ENCODE measurements at regions not wholly inside any gene's neighbourhood (a gene's known extent, or its start where the extent isn't known, plus 50 kb on each side); places are given as distances from the start of the nearest gene placed in this dataset.

GRCh38 chr18:60024857-60025256 lies 125.1 kb downstream of the PMAIP1 start:
- no peak overlapping the region for H3K27ac ChIP-seq
- DNase-seq (ENCODE audit: low spot score in 2 of 2), result no peak

GRCh38 chr18:60024345-60024744 lies 124.5 kb downstream of the PMAIP1 start:
- TF ChIP-seq EP300 (IDR thresholded peaks at IDR 0.05) (no peak), POLR2A (IDR thresholded peaks at IDR 0.05) (no peak), CTCF (IDR thresholded peaks at IDR 0.05) (no peak)
- WGBS, 2 donors, result 54 to 78% methylated on average over 3 of the region's 3 CpGs
- Histone ChIP-seq H3K27ac (no peak overlapping the region), H3K36me3 (no peaks in the 10 kb centered on the region), H3K4me3 (no peak overlapping the region), H3K27me3 (no peaks in the 10 kb centered on the region), H3K9me3 (no peaks in the 10 kb centered on the region), H3K4me1 (no peaks in the 10 kb centered on the region)
- DNase-seq (ENCODE audit: low spot score in 2 of 2), result no peak

More at GRCh38 chr18:60024857-60025256, 125.1 kb downstream of the PMAIP1 start:
- Histone ChIP-seq H3K36me3 (no peaks in the 10 kb centered on the region), H3K9me3 (no peaks in the 10 kb centered on the region), H3K4me1 (no peaks in the 10 kb centered on the region), H3K4me3 (no peak overlapping the region), H3K27me3 (no peaks in the 10 kb centered on the region)
- TF ChIP-seq CTCF (IDR thresholded peaks at IDR 0.05) (no peak), EP300 (IDR thresholded peaks at IDR 0.05) (no peak), POLR2A (IDR thresholded peaks at IDR 0.05) (no peak)

GRCh38 chr18:60022671-60023276 lies 123.0 kb downstream of the PMAIP1 start:
- H3K9me3 ChIP-seq, result no peaks in the 10 kb centered on the region
- no peaks in the 10 kb centered on the region for H3K36me3 ChIP-seq
- DNase-seq (ENCODE audit: low spot score in 2 of 2), result no peak
- H3K4me3 ChIP-seq, result no peak overlapping the region
- no peaks in the 10 kb centered on the region for H3K4me1 ChIP-seq
- no peak overlapping the region for H3K27ac ChIP-seq
- no peaks in the 10 kb centered on the region for H3K27me3 ChIP-seq
- WGBS, 2 donors, result 90 to 93% methylated on average over 2 of the region's 2 CpGs
- TF ChIP-seq EP300 (IDR thresholded peaks at IDR 0.05) (no peak), CTCF (IDR thresholded peaks at IDR 0.05) (no peak), POLR2A (IDR thresholded peaks at IDR 0.05) (no peak)

- H3K27ac ChIP-seq, result no peak overlapping the region
- no peak for TF ChIP-seq POLR2A (IDR thresholded peaks at IDR 0.05)
- TF ChIP-seq EP300 (IDR thresholded peaks at IDR 0.05), result no peak
- TF ChIP-seq CTCF (IDR thresholded peaks at IDR 0.05), result no peak
- H3K9me3 ChIP-seq, result no peaks in the 10 kb centered on the region
- no peak overlapping the region for H3K4me3 ChIP-seq
- no peaks in the 10 kb centered on the region for H3K4me1 ChIP-seq
- no peak for DNase-seq (ENCODE audit: low spot score in 2 of 2)
- no peaks in the 10 kb centered on the region for H3K36me3 ChIP-seq
- H3K27me3 ChIP-seq, result no peaks in the 10 kb centered on the region
Measured at GRCh38 chr18:60021556-60021955, 121.8 kb downstream of the PMAIP1 start.

GRCh38 chr18:60020107-60020925 lies 120.5 kb downstream of the PMAIP1 start:
- Histone ChIP-seq H3K27me3 (no peaks in the 10 kb centered on the region), H3K4me3 (no peak overlapping the region), H3K27ac (no peak overlapping the region), H3K9me3 (no peaks in the 10 kb centered on the region), H3K4me1 (no peaks in the 10 kb centered on the region), H3K36me3 (no peaks in the 10 kb centered on the region)
- DNase-seq (ENCODE audit: low spot score in 2 of 2), result no peak
- 85 to 89% methylated on average over 7 of the region's 7 CpGs for WGBS, 2 donors
- no peak for TF ChIP-seq CTCF (IDR thresholded peaks at IDR 0.05)
- TF ChIP-seq POLR2A (IDR thresholded peaks at IDR 0.05), result no peak
- no peak for TF ChIP-seq EP300 (IDR thresholded peaks at IDR 0.05)

Measured in tibial nerve (tissue), 4 donors.